GM12878 (cell line): ENCODE measurements at regions not wholly inside any gene's neighbourhood (a gene's known extent, or its start where the extent isn't known, plus 50 kb on each side); places are given as distances from the start of the nearest gene placed in this dataset.

Experiments used
- ATAC-seq: fragments of 200-7000 bp; cut with Tn5 transposase; 3 replicates; pipeline ENCODE4 v1.9.1; 2020; ENCODE audit warnings: mild to moderate bottlenecking, moderate library complexity
- BruUV-seq: library from RNA; stranded (reverse); fragments of 400-500 nt; replicated peaks from 2 replicates; lab custom pipeline; 2021; lab: Mats Ljungman, UMichigan
- CTCF ChIA-PET: fragments of 300-600 bp; sonication (Branson Sonifier 250); formaldehyde crosslinking; extraction: SDS; loops from one replicate; lab custom pipeline; 2021; ENCODE audit warnings: inconsistent platforms; lab: Yijun Ruan, JAX
- POLR2A ChIA-PET: fragments of 350-600 bp; formaldehyde crosslinking; extraction: SDS; loops from one replicate; lab custom pipeline; 2021; ENCODE audit warnings: inconsistent platforms; lab: Charles Lee
- RAD21 ChIA-PET: fragments of 300-600 bp; sonication (Branson Sonifier 250); formaldehyde crosslinking; loops from one replicate; lab custom pipeline; 2023; ENCODE audit warnings: antibody characterized with exemption; ENCODE audit not compliant: unreplicated experiment; lab: Charles Lee
- SMC1A ChIA-PET: fragments of 300-600 bp; sonication (Branson Sonifier 250); formaldehyde crosslinking; loops from one replicate; lab custom pipeline; 2023; ENCODE audit not compliant: unreplicated experiment, uncharacterized antibody; lab: Charles Lee
- DNase-seq: peaks from one replicate; pipeline ENCODE4 v3.0.0-alpha.2; 2011; ENCODE audit warnings: low read depth, low spot score
- FAIRE-seq: peaks from 3 replicates; lab custom pipeline; 2011; peaks lifted over from hg19 to GRCh38; lab: Jason Lieb, UNC
- H2AFZ ChIP-seq: 2 replicates; pipeline ENCODE4 v1.6.0; 2011; ENCODE audit warnings: low read depth, low read length, control low read depth; ENCODE audit not compliant: control insufficient read depth
- H3K27ac ChIP-seq: 2 replicates; pipeline ENCODE4 v1.5.1; 2011; ENCODE audit warnings: control low read depth; ENCODE audit not compliant: control insufficient read depth, insufficient read depth
- H3K27me3 ChIP-seq, 2 experiments: replicated peaks in 1 of 2; 2 replicates each; pipeline versions ENCODE4 v1.6.0 to v1.6.1; 2011; ENCODE audit warnings: low read length in 1 of 2; ENCODE audit not compliant: control insufficient read depth in 2 of 2, insufficient read depth in 2 of 2
- H3K36me3 ChIP-seq, 2 experiments: 2 replicates each; pipeline ENCODE4 v1.5.1; 2011; ENCODE audit warnings: low read length in 1 of 2; ENCODE audit not compliant: control insufficient read depth in 2 of 2, insufficient read depth in 2 of 2
- H3K4me1 ChIP-seq: 2 replicates; pipeline ENCODE4 v1.6.1; 2011; ENCODE audit warnings: mild to moderate bottlenecking, low read length, moderate library complexity, mixed read lengths; ENCODE audit not compliant: control insufficient read depth, insufficient read depth
- H3K4me2 ChIP-seq: 2 replicates; pipeline ENCODE4 v1.6.0; 2011; ENCODE audit warnings: control low read depth; ENCODE audit not compliant: control insufficient read depth, insufficient read depth
- H3K4me3 ChIP-seq: fragments of 200-600 bp; sonication (generic); 2 replicates; pipeline ENCODE4 v1.5.1; 2016
- H3K79me2 ChIP-seq: 2 replicates; pipeline ENCODE4 v1.6.0; 2011; ENCODE audit warnings: low read length; ENCODE audit not compliant: control insufficient read depth, insufficient read depth
- H3K9ac ChIP-seq: 2 replicates; pipeline ENCODE4 v1.8.0; 2011; ENCODE audit warnings: low read length, control low read depth, mixed read lengths; ENCODE audit not compliant: control insufficient read depth, insufficient read depth
- H3K9me3 ChIP-seq: replicated peaks from 3 replicates; pipeline ENCODE4 v1.5.1; 2011; ENCODE audit warnings: mild to moderate bottlenecking, low read length; ENCODE audit not compliant: control insufficient read depth, insufficient read depth
- H4K20me1 ChIP-seq: 2 replicates; pipeline ENCODE4 v1.6.0; 2011; ENCODE audit not compliant: control insufficient read depth, insufficient read depth
- EED ChIP-seq: sonication (generic); IDR thresholded peaks from 2 replicates; pipeline ENCODE4 v1.6.1; 2016; ENCODE audit warnings: antibody characterized with exemption, low read depth
- EGR1 ChIP-seq, 2 experiments: IDR thresholded peaks; 1 replicate in 1 of 2; 2 replicates in 1 of 2; pipeline ENCODE4 v1.6.1; 2011 to 2012; ENCODE audit warnings: low read depth in 2 of 2, low read length in 2 of 2, borderline replicate concordance in 1 of 2, mild to moderate bottlenecking in 1 of 2, moderate library complexity in 1 of 2
- EZH2 ChIP-seq: IDR thresholded peaks from 2 replicates; pipeline ENCODE4 v1.6.1; 2012; ENCODE audit warnings: low read depth, mild to moderate bottlenecking, control low read depth, inconsistent platforms, low read length, borderline replicate concordance; ENCODE audit not compliant: control insufficient read depth
- MTA2 ChIP-seq: fragments of 450-650 bp; IDR thresholded peaks from 2 replicates; pipeline ENCODE4 v1.6.1; 2016; ENCODE audit warnings: low read depth, mild to moderate bottlenecking, moderate library complexity
- MXI1 ChIP-seq: fragments of 150-350 bp; IDR thresholded peaks from 2 replicates; pipeline ENCODE4 v1.6.1; 2011; ENCODE audit warnings: low read depth, mild to moderate bottlenecking, inconsistent platforms, low read length, improper control_type of control experiment
- NFIC ChIP-seq: IDR thresholded peaks from 2 replicates; pipeline ENCODE4 v1.6.1; 2012; ENCODE audit warnings: low read depth, mild to moderate bottlenecking, inconsistent platforms, low read length, moderate library complexity
- SMC3 ChIP-seq: IDR thresholded peaks from 2 replicates; pipeline ENCODE4 v1.6.1; 2011; ENCODE audit warnings: low read length, improper control_type of control experiment, borderline replicate concordance
- SP1 ChIP-seq: IDR thresholded peaks from one replicate; pipeline ENCODE4 v1.6.1; 2011; ENCODE audit warnings: low read depth, low read length
- SREBF2 ChIP-seq: IDR thresholded peaks from 2 replicates; pipeline ENCODE4 v1.6.1; 2012; ENCODE audit warnings: mild to moderate bottlenecking, low read length
- SRF ChIP-seq, 2 experiments: IDR thresholded peaks; 2 replicates each; pipeline ENCODE4 v1.6.1; 2011; ENCODE audit warnings: low read depth in 2 of 2, low read length in 2 of 2, mild to moderate bottlenecking in 1 of 2, moderate library complexity in 1 of 2
- TARDBP ChIP-seq: IDR thresholded peaks from 2 replicates; pipeline ENCODE4 v1.6.1; 2016; ENCODE audit warnings: borderline replicate concordance
- TBL1XR1 ChIP-seq: IDR thresholded peaks from 2 replicates; pipeline ENCODE4 v1.6.1; 2012; ENCODE audit warnings: low read depth, low read length, improper control_type of control experiment
- ZZZ3 ChIP-seq: IDR thresholded peaks from 2 replicates; pipeline ENCODE4 v1.6.1; 2011; ENCODE audit warnings: low read depth; ENCODE audit not compliant: control insufficient read depth, insufficient read length
- WGBS: methylation state at CpG from one replicate; pipeline ENCODE4 v1.1.6; 2016; ENCODE audit warnings: low lambda C conversion rate; ENCODE audit not compliant: insufficient replicate concordance, insufficient coverage; ENCODE audit errors: missing lambda C conversion rate; 5-methylcytosine and 5-hydroxymethylcytosine counted together
- in situ Hi-C: fragments of 300-500 bp; cut with MboI; formaldehyde crosslinking; loops from 9 replicates; pipeline ENCODE4 v1.14.3; 2018; ENCODE audit warnings: mixed read lengths
- intact Hi-C: fragments of 100-400 bp; cut with micrococcal nuclease; formaldehyde crosslinking; loops from one replicate; pipeline ENCODE4 v1.14.2; 2022; ENCODE audit not compliant: unreplicated experiment
- TF ChIP-seq, protein P1 (sequence below): fragments of 150-350 bp; IDR thresholded peaks from 2 replicates; pipeline ENCODE4 v1.6.1; 2016; ENCODE audit warnings: low read depth, low read length
- TF ChIP-seq, protein P2 (sequence below): fragments of 450-650 bp; IDR thresholded peaks from 2 replicates; pipeline ENCODE4 v1.6.1; 2017; ENCODE audit warnings: low read depth, mild to moderate bottlenecking, moderate library complexity
- TF ChIP-seq, protein P3 (sequence below): fragments of 450-650 bp; formaldehyde crosslinking; IDR thresholded peaks from 2 replicates; pipeline ENCODE4 v1.4.0; 2020; ENCODE audit warnings: mild to moderate bottlenecking, moderate library complexity

- ChIA-PET SMC1A (interaction anchor here (10.0 kb wide), 1 partner anchor 331 kb away, joined by 184 read pairs; no protein-coding TSS in a partner anchor), CTCF (interaction anchor here (0.8 to 7.4 kb wide), 2 partner anchors 330 to 427 kb away, joined by 3 to 229 read pairs; no protein-coding TSS in a partner anchor), POLR2A (no interaction called here), RAD21 (no interaction called here)
- Histone ChIP-seq H3K27ac (no peak overlapping the region), H3K4me2 (no peak overlapping the region), H4K20me1 (no peaks in the 10 kb centered on the region), H3K36me3 (no peaks in the 10 kb centered on the region), H3K79me2 (no peaks in the 10 kb centered on the region), H3K4me3 (no peak overlapping the region), H3K9ac (no peak overlapping the region), H3K4me1 (no peaks in the 10 kb centered on the region), H3K9me3 (no peaks in the 10 kb centered on the region), H3K27me3 (no peaks in the 10 kb centered on the region), H2AFZ (no peak overlapping the region)
- 39% methylated on average over 5 of the region's 5 CpGs for WGBS
- BruUV-seq, result no TSS peak
- in situ Hi-C loops, result loop anchor here (10.0 kb wide), 1 partner anchor 402 kb away; no protein-coding TSS in a partner anchor
- ATAC-seq, result no peak
- intact Hi-C loops, result no loop called here
- no peak for DNase-seq
- no peak for FAIRE-seq
- TF ChIP-seq MTA2, result no peak
- no peak for TF ChIP-seq TARDBP
- TF ChIP-seq EED, result no peak
- TF ChIP-seq, protein P1, sequence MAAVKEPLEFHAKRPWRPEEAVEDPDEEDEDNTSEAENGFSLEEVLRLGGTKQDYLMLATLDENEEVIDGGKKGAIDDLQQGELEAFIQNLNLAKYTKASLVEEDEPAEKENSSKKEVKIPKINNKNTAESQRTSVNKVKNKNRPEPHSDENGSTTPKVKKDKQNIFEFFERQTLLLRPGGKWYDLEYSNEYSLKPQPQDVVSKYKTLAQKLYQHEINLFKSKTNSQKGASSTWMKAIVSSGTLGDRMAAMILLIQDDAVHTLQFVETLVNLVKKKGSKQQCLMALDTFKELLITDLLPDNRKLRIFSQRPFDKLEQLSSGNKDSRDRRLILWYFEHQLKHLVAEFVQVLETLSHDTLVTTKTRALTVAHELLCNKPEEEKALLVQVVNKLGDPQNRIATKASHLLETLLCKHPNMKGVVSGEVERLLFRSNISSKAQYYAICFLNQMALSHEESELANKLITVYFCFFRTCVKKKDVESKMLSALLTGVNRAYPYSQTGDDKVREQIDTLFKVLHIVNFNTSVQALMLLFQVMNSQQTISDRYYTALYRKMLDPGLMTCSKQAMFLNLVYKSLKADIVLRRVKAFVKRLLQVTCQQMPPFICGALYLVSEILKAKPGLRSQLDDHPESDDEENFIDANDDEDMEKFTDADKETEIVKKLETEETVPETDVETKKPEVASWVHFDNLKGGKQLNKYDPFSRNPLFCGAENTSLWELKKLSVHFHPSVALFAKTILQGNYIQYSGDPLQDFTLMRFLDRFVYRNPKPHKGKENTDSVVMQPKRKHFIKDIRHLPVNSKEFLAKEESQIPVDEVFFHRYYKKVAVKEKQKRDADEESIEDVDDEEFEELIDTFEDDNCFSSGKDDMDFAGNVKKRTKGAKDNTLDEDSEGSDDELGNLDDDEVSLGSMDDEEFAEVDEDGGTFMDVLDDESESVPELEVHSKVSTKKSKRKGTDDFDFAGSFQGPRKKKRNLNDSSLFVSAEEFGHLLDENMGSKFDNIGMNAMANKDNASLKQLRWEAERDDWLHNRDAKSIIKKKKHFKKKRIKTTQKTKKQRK, result no peak
- TF ChIP-seq, protein P2, sequence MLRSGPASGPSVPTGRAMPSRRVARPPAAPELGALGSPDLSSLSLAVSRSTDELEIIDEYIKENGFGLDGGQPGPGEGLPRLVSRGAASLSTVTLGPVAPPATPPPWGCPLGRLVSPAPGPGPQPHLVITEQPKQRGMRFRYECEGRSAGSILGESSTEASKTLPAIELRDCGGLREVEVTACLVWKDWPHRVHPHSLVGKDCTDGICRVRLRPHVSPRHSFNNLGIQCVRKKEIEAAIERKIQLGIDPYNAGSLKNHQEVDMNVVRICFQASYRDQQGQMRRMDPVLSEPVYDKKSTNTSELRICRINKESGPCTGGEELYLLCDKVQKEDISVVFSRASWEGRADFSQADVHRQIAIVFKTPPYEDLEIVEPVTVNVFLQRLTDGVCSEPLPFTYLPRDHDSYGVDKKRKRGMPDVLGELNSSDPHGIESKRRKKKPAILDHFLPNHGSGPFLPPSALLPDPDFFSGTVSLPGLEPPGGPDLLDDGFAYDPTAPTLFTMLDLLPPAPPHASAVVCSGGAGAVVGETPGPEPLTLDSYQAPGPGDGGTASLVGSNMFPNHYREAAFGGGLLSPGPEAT, result no peak
- no peak for TF ChIP-seq SREBF2
- TF ChIP-seq NFIC, result no peak
- no peak for TF ChIP-seq SRF (IDR thresholded peaks at IDR 0.05; ENCODE audit: low read depth in 2 of 2, low read length in 2 of 2)
- no peak for TF ChIP-seq EZH2
- no peak for TF ChIP-seq TBL1XR1
- TF ChIP-seq SMC3, result no peak
- TF ChIP-seq EGR1 (IDR thresholded peaks at IDR 0.05; ENCODE audit: borderline replicate concordance in 1 of 2, low read depth in 2 of 2, low read length in 2 of 2), result no peak
- TF ChIP-seq SP1, result no peak
- TF ChIP-seq MXI1, result no peak
- TF ChIP-seq ZZZ3, result no peak
- TF ChIP-seq, protein P3, sequence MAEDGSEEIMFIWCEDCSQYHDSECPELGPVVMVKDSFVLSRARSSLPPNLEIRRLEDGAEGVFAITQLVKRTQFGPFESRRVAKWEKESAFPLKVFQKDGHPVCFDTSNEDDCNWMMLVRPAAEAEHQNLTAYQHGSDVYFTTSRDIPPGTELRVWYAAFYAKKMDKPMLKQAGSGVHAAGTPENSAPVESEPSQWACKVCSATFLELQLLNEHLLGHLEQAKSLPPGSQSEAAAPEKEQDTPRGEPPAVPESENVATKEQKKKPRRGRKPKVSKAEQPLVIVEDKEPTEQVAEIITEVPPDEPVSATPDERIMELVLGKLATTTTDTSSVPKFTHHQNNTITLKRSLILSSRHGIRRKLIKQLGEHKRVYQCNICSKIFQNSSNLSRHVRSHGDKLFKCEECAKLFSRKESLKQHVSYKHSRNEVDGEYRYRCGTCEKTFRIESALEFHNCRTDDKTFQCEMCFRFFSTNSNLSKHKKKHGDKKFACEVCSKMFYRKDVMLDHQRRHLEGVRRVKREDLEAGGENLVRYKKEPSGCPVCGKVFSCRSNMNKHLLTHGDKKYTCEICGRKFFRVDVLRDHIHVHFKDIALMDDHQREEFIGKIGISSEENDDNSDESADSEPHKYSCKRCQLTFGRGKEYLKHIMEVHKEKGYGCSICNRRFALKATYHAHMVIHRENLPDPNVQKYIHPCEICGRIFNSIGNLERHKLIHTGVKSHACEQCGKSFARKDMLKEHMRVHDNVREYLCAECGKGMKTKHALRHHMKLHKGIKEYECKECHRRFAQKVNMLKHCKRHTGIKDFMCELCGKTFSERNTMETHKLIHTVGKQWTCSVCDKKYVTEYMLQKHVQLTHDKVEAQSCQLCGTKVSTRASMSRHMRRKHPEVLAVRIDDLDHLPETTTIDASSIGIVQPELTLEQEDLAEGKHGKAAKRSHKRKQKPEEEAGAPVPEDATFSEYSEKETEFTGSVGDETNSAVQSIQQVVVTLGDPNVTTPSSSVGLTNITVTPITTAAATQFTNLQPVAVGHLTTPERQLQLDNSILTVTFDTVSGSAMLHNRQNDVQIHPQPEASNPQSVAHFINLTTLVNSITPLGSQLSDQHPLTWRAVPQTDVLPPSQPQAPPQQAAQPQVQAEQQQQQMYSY (CRISPR knock-in tag), result no peak
Measured at GRCh38 chr14:25136811-25137210, 86.9 kb upstream of the STXBP6 start.
